ENCODE measurements at regions not wholly inside any gene's neighbourhood (a gene's known extent, or its start where the extent isn't known, plus 50 kb on each side); places are given as distances from the start of the nearest gene placed in this dataset.

DNA sequence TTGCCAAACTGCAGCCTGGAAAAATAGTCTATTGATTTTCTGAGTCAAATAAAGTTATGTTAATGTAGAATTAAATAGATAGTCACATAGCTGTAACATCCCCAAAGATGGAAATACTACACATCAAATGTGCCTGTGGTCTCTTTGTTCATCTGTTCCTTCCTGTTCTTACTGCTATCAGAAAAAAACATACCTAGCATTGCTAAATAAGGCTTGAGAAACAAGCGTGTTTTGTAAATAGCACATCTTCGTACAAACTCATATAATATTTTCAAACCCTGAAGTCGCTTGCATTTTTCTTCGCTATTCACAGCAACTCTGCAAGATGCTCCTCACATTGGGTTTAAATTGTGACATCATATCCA is 116.1 kb downstream of the KLF6 start:
- TF ChIP-seq, protein P1, sequence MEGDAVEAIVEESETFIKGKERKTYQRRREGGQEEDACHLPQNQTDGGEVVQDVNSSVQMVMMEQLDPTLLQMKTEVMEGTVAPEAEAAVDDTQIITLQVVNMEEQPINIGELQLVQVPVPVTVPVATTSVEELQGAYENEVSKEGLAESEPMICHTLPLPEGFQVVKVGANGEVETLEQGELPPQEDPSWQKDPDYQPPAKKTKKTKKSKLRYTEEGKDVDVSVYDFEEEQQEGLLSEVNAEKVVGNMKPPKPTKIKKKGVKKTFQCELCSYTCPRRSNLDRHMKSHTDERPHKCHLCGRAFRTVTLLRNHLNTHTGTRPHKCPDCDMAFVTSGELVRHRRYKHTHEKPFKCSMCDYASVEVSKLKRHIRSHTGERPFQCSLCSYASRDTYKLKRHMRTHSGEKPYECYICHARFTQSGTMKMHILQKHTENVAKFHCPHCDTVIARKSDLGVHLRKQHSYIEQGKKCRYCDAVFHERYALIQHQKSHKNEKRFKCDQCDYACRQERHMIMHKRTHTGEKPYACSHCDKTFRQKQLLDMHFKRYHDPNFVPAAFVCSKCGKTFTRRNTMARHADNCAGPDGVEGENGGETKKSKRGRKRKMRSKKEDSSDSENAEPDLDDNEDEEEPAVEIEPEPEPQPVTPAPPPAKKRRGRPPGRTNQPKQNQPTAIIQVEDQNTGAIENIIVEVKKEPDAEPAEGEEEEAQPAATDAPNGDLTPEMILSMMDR (IDR thresholded peaks at IDR 0.05): no peak
- TF ChIP-seq POLR2A (IDR thresholded peaks at IDR 0.05) (no peak), EP300 (IDR thresholded peaks at IDR 0.05; ENCODE audit: low read depth) (no peak), POLR2AphosphoS5 (IDR thresholded peaks at IDR 0.05) (no peak)

Measured in transverse colon (tissue), 4 donors.